IMR-90 (cell line): ENCODE measurements at regions not wholly inside any gene's neighbourhood (a gene's known extent, or its start where the extent isn't known, plus 50 kb on each side); places are given as distances from the start of the nearest gene placed in this dataset. TPM values are rescaled to one million over a fixed set of nuclear protein-coding genes. Genes with fewer than 3 reads are reported as not detected.

ENCODE experiments used
- ATAC-seq: fragments of 200-7000 bp; cut with Tn5 transposase; 2 replicates; pipeline ENCODE4 v1.9.1; 2020; ENCODE audit warnings: low read depth, mild to moderate bottlenecking, moderate library complexity
- BruUV-seq: library from RNA; stranded (reverse); fragments of 400-500 nt; replicated peaks from 2 replicates; lab custom pipeline; 2021; lab: Mats Ljungman, UMichigan
- CTCF ChIA-PET: fragments of 300-600 bp; formaldehyde crosslinking; extraction: SDS; loops from one replicate; lab custom pipeline; 2021; ENCODE audit warnings: antibody characterized with exemption; lab: Yijun Ruan, JAX
- POLR2A ChIA-PET: fragments of 300-600 bp; sonication (Branson Sonifier 250); formaldehyde crosslinking; loops from one replicate; lab custom pipeline; 2022; ENCODE audit warnings: antibody characterized with exemption; ENCODE audit not compliant: unreplicated experiment; lab: Charles Lee
- DNase-seq: peaks from one replicate; pipeline ENCODE4 v3.0.0; 2013
- H2AFZ ChIP-seq: replicated peaks from 2 replicates; pipeline ENCODE3; 2013; ENCODE audit warnings: low read length, mild to moderate bottlenecking; ENCODE audit not compliant: poor library complexity
- H2AK5ac ChIP-seq: 2 replicates; pipeline ENCODE4 v1.6.1; 2013; ENCODE audit warnings: low read depth, low read length, inconsistent platforms
- H2AK9ac ChIP-seq: replicated peaks from 2 replicates; pipeline ENCODE3; 2013; ENCODE audit warnings: mild to moderate bottlenecking, low read depth, low read length, moderate library complexity; ENCODE audit not compliant: poor library complexity
- H2BK120ac ChIP-seq: 2 replicates; pipeline ENCODE4 v1.6.1; 2013; ENCODE audit warnings: low read depth, low read length, inconsistent platforms
- H2BK15ac ChIP-seq: 3 replicates; pipeline ENCODE4 v1.6.1; 2013; ENCODE audit warnings: low read depth, low read length, inconsistent platforms
- H2BK20ac ChIP-seq: 2 replicates; pipeline ENCODE4 v1.6.1; 2013; ENCODE audit warnings: low read depth, mild to moderate bottlenecking, inconsistent platforms, low read length, moderate library complexity
- H2BK5ac ChIP-seq: 2 replicates; pipeline ENCODE4 v1.6.1; 2013; ENCODE audit warnings: mild to moderate bottlenecking, low read depth, low read length, inconsistent platforms; ENCODE audit not compliant: poor library complexity, severe bottlenecking
- H3K14ac ChIP-seq: replicated peaks from 2 replicates; pipeline ENCODE4 v1.6.1; 2013; ENCODE audit warnings: low read depth, low read length, inconsistent platforms
- H3K18ac ChIP-seq: 2 replicates; pipeline ENCODE4 v1.6.1; 2013; ENCODE audit warnings: low read depth, low read length, control low read depth
- H3K23ac ChIP-seq: 2 replicates; pipeline ENCODE4 v1.6.1; 2013; ENCODE audit warnings: low read depth, low read length, inconsistent platforms
- H3K27ac ChIP-seq: 2 replicates; pipeline ENCODE4 v1.5.1; 2013; ENCODE audit warnings: mild to moderate bottlenecking, control low read depth, low read length; ENCODE audit not compliant: insufficient read depth
- H3K27me3 ChIP-seq: 2 replicates; pipeline ENCODE4 v1.6.1; 2013; ENCODE audit warnings: low read length; ENCODE audit not compliant: control insufficient read depth, insufficient read depth
- H3K36me3 ChIP-seq: 2 replicates; pipeline ENCODE4 v1.6.1; 2013; ENCODE audit warnings: low read length, mixed read lengths; ENCODE audit not compliant: control insufficient read depth, insufficient read depth
- H3K4ac ChIP-seq: 2 replicates; pipeline ENCODE4 v1.6.1; 2013; ENCODE audit warnings: low read depth, low read length, inconsistent platforms
- H3K4me1 ChIP-seq: 2 replicates; pipeline ENCODE4 v1.6.1; 2013; ENCODE audit warnings: low read length, mixed read lengths; ENCODE audit not compliant: control insufficient read depth, insufficient read depth
- H3K4me2 ChIP-seq: 2 replicates; pipeline ENCODE4 v1.6.1; 2013; ENCODE audit warnings: low read depth, mild to moderate bottlenecking, control low read depth, low read length, moderate library complexity
- H3K4me3 ChIP-seq: 2 replicates; pipeline ENCODE4 v1.5.1; 2013; ENCODE audit warnings: low read depth, mild to moderate bottlenecking, control low read depth, low read length, moderate library complexity; ENCODE audit not compliant: insufficient read depth
- H3K56ac ChIP-seq: 2 replicates; pipeline ENCODE4 v1.6.1; 2013; ENCODE audit warnings: low read length, inconsistent platforms; ENCODE audit not compliant: insufficient read depth; ENCODE audit errors: extremely low read depth
- H3K79me1 ChIP-seq, 2 experiments: 2 replicates each; pipeline ENCODE4 v1.6.1; 2013; ENCODE audit warnings: low read length in 2 of 2, inconsistent platforms in 1 of 2, low read depth in 1 of 2
- H3K9ac ChIP-seq: 2 replicates; pipeline ENCODE4 v1.6.1; 2013; ENCODE audit warnings: low read depth, low read length, control low read depth
- H3K9me1 ChIP-seq: 2 replicates; pipeline ENCODE4 v1.6.1; 2013; ENCODE audit warnings: low read length, inconsistent platforms; ENCODE audit not compliant: insufficient read depth
- H3K9me3 ChIP-seq: 2 replicates; pipeline ENCODE4 v1.6.1; 2013; ENCODE audit warnings: low read length; ENCODE audit not compliant: control insufficient read depth, insufficient read depth
- H4K20me1 ChIP-seq: 2 replicates; pipeline ENCODE4 v1.6.1; 2013; ENCODE audit warnings: low read length, inconsistent platforms; ENCODE audit not compliant: insufficient read depth
- H4K5ac ChIP-seq: 2 replicates; pipeline ENCODE4 v1.6.1; 2013; ENCODE audit warnings: mild to moderate bottlenecking, low read depth, low read length, control low read depth
- H4K8ac ChIP-seq, 2 experiments: 2 replicates each; pipeline ENCODE4 v1.6.1; 2013; ENCODE audit warnings: low read depth in 2 of 2, low read length in 2 of 2, control low read depth in 1 of 2, inconsistent platforms in 1 of 2
- H4K91ac ChIP-seq: 2 replicates; pipeline ENCODE4 v1.6.1; 2013; ENCODE audit warnings: low read depth, low read length, inconsistent platforms; ENCODE audit not compliant: insufficient read depth
- CEBPB ChIP-seq: IDR thresholded peaks from 2 replicates; pipeline ENCODE4 v1.6.1; 2012; ENCODE audit warnings: low read depth, low read length, improper control_type of control experiment
- CHD1 ChIP-seq: IDR thresholded peaks from 2 replicates; pipeline ENCODE4 v1.6.1; 2012; ENCODE audit warnings: low read depth, low read length, improper control_type of control experiment
- ELK1 ChIP-seq: fragments of 150-350 bp; IDR thresholded peaks from 2 replicates; pipeline ENCODE4 v1.6.1; 2016; ENCODE audit warnings: low read depth, mild to moderate bottlenecking, low read length, moderate library complexity, borderline replicate concordance
- FOS ChIP-seq: fragments of 150-350 bp; IDR thresholded peaks from 2 replicates; pipeline ENCODE4 v1.6.1; 2016; ENCODE audit warnings: low read depth, low read length
- MAZ ChIP-seq: IDR thresholded peaks from 2 replicates; pipeline ENCODE4 v1.6.1; 2012; ENCODE audit warnings: low read depth, mild to moderate bottlenecking, low read length, improper control_type of control experiment, moderate library complexity, borderline replicate concordance
- MXI1 ChIP-seq: IDR thresholded peaks from 2 replicates; pipeline ENCODE4 v1.6.1; 2012; ENCODE audit warnings: low read depth, mild to moderate bottlenecking, low read length, moderate library complexity, borderline replicate concordance
- RAD21 ChIP-seq: IDR thresholded peaks from 2 replicates; pipeline ENCODE4 v1.6.1; 2012; ENCODE audit warnings: low read length, improper control_type of control experiment
- RFX5 ChIP-seq: IDR thresholded peaks from 2 replicates; pipeline ENCODE4 v1.8.0; 2012; ENCODE audit warnings: low read depth, mild to moderate bottlenecking, low read length, moderate library complexity
- WGBS, 2 experiments: methylation state at CpG; one replicate each; pipeline versions ENCODE4 v1.1.5 to v1.1.7; 2013; ENCODE audit warnings: missing lambda C conversion rate in 2 of 2; ENCODE audit not compliant: insufficient read length in 1 of 2; ENCODE audit errors: extremely low coverage in 2 of 2; 5-methylcytosine and 5-hydroxymethylcytosine counted together
- dilution Hi-C: fragments of 300-500 bp; cut with HindIII; formaldehyde crosslinking; loops from one replicate; pipeline ENCODE4 v1.14.3; 2018; ENCODE audit warnings: low sequenced_read_pairs; ENCODE audit not compliant: unreplicated experiment
- in situ Hi-C: fragments of 300-500 bp; cut with MboI; formaldehyde crosslinking; loops from 3 replicates; pipeline ENCODE4 v1.14.3; 2019; ENCODE audit warnings: low sequenced_read_pairs, inconsistent platforms, mixed read lengths
- intact Hi-C: fragments of 100-400 bp; cut with micrococcal nuclease; formaldehyde crosslinking; loops from 2 replicates; pipeline ENCODE4 v1.10.0; 2022
- microRNA-seq, 2 experiments: library from miRNA; stranded (forward) in 1 of 2; unstranded in 1 of 2; fragments of 10-50 nt in 1 of 2; fragments of <30 nt in 1 of 2; gene quantifications in 1 of 2; microRNA quantifications in 1 of 2; one replicate each; pipeline versions ENCODE3 to v1.1.0; 2013 to 2020; ENCODE audit not compliant: insufficient read depth in 1 of 2, insufficient read length in 1 of 2, unreplicated experiment in 1 of 2
- small RNA-seq, 5 experiments: library from RNA; depleted of rRNA; stranded (forward); fragments of <200 nt; gene quantifications; one replicate each; pipeline ENCODE3, GENCODE V24; 2012

GRCh38 chr10:22764639-22765038, 50.3 kb upstream of the PIP4K2A start:
- H3K4me3 ChIP-seq, result no peak overlapping the region
- H3K9me3 ChIP-seq, result peaks cover 2% of the 10 kb centered on the region; the same call in 1 of the 2 replicates
- H4K91ac ChIP-seq, result no peak overlapping the region
- H3K27ac ChIP-seq, result no peak overlapping the region
- POLR2A ChIA-PET, result no interaction called here
- no peak overlapping the region for H2BK120ac ChIP-seq
- no peak overlapping the region for H3K4me2 ChIP-seq
- BruUV-seq, result no TSS peak
- no peak overlapping the region for H2BK20ac ChIP-seq
- H3K36me3 ChIP-seq, result no peaks in the 10 kb centered on the region
- no peak overlapping the region for H3K4ac ChIP-seq
- H3K9me1 ChIP-seq, result no peaks in the 10 kb centered on the region
- H3K79me1 ChIP-seq, result no peaks in the 10 kb centered on the region
- no peak overlapping the region for H2AFZ ChIP-seq
- dilution Hi-C loops, result no loop called here
- no CpG with 5 or more reads among the region's 2 CpGs for WGBS, 2 experiments
- no peak overlapping the region for H3K23ac ChIP-seq
- H3K9ac ChIP-seq, result no peak overlapping the region
- H3K27me3 ChIP-seq, result no peaks in the 10 kb centered on the region; the same call in 1 of the 2 replicates
- H2BK15ac ChIP-seq, result no peak overlapping the region
- TF ChIP-seq MXI1 (no peak), RFX5 (no peak), FOS (no peak), ELK1 (no peak), MAZ (no peak), CHD1 (no peak), CEBPB (no peak), RAD21 (no peak)
- no peaks in the 10 kb centered on the region for H4K20me1 ChIP-seq
- H2AK9ac ChIP-seq, result no peak overlapping the region
- H4K8ac ChIP-seq, result no peak overlapping the region
- no peaks in the 10 kb centered on the region for H3K4me1 ChIP-seq
- no peak overlapping the region for H3K18ac ChIP-seq
- intact Hi-C loops, result no loop called here
- DNase-seq, result no peak
- no peak overlapping the region for H2BK5ac ChIP-seq
- CTCF ChIA-PET, result no interaction called here
- H2AK5ac ChIP-seq, result no peak overlapping the region
- H4K5ac ChIP-seq, result no peak overlapping the region
- no peak overlapping the region for H3K56ac ChIP-seq
- in situ Hi-C loops, result no loop called here
- no peak overlapping the region for H3K14ac ChIP-seq
- no peak for ATAC-seq

Small RNA genes in the stretch of these regions (microRNA-seq; reads per million reads assigned to microRNA genes)
- gene RNU6-413P (ENCODE audit: insufficient read depth, insufficient read length), result not detected

Small RNA genes in the stretch of these regions (small RNA-seq; reads per million reads assigned to genes)
- 0 reads per million in 5 experiments for gene RNU6-413P
